ENCODE measurements at regions not wholly inside any gene's neighbourhood (a gene's known extent, or its start where the extent isn't known, plus 50 kb on each side); places are given as distances from the start of the nearest gene placed in this dataset.

GRCh38 chr2:139949242-139949972, 1169.2 kb upstream of the NXPH2 start:
- no peak for DNase-seq (ENCODE audit: low read depth, low spot score)

- DNase-seq (ENCODE audit: low read depth, low spot score): no peak
These were observed 1166.5 kb upstream of the NXPH2 start for GRCh38 chr2:139946690-139947089.

GRCh38 chr2:139940686-139941085, 1160.5 kb upstream of the NXPH2 start:
- no peak for DNase-seq (ENCODE audit: low read depth, low spot score)

GRCh38 chr2:139925903-139926302, 1145.7 kb upstream of the NXPH2 start:
- no peak for DNase-seq (ENCODE audit: low read depth, low spot score)

GRCh38 chr2:139924070-139924469, 1143.9 kb upstream of the NXPH2 start:
- DNase-seq (ENCODE audit: low read depth, low spot score): no peak

- DNase-seq (ENCODE audit: low read depth, low spot score): no peak
These were observed 1138.8 kb upstream of the NXPH2 start for GRCh38 chr2:139918982-139919381.

GRCh38 chr2:139917690-139918384, 1137.6 kb upstream of the NXPH2 start:
- DNase-seq (ENCODE audit: low read depth, low spot score): no peak

GRCh38 chr2:139916822-139917221, 1136.6 kb upstream of the NXPH2 start:
- no peak for DNase-seq (ENCODE audit: low read depth, low spot score)

- DNase-seq (ENCODE audit: low read depth, low spot score): no peak
These were observed 1131.0 kb upstream of the NXPH2 start for GRCh38 chr2:139911160-139911559.

GRCh38 chr2:139909136-139909535, 1128.9 kb upstream of the NXPH2 start:
- no peak for DNase-seq (ENCODE audit: low read depth, low spot score)

- DNase-seq (ENCODE audit: low read depth, low spot score): no peak
These were observed 1125.4 kb upstream of the NXPH2 start for GRCh38 chr2:139905624-139906023.

- DNase-seq (ENCODE audit: low read depth, low spot score): no peak
These were observed 1111.4 kb upstream of the NXPH2 start for GRCh38 chr2:139891636-139892035.

GRCh38 chr2:139885921-139886498, 1105.8 kb upstream of the NXPH2 start:
- DNase-seq (ENCODE audit: low read depth, low spot score): no peak

- no peak for DNase-seq (ENCODE audit: low read depth, low spot score)
These were observed 1096.8 kb upstream of the NXPH2 start for GRCh38 chr2:139876964-139877363.

- DNase-seq (ENCODE audit: low read depth, low spot score): no peak
These were observed 1096.1 kb upstream of the NXPH2 start for GRCh38 chr2:139876321-139876720.

GRCh38 chr2:139872503-139872902, 1092.3 kb upstream of the NXPH2 start:
- no peak for DNase-seq (ENCODE audit: low read depth, low spot score)

- DNase-seq (ENCODE audit: low read depth, low spot score): no peak
These were observed 1091.8 kb upstream of the NXPH2 start for GRCh38 chr2:139872032-139872431.

GRCh38 chr2:139867601-139868226, 1087.5 kb upstream of the NXPH2 start:
- no peak for DNase-seq (ENCODE audit: low read depth, low spot score)

GRCh38 chr2:139864821-139865302, 1084.7 kb upstream of the NXPH2 start:
- no peak for DNase-seq (ENCODE audit: low read depth, low spot score)

GRCh38 chr2:139854769-139855483, 1074.7 kb upstream of the NXPH2 start:
- DNase-seq (ENCODE audit: low read depth, low spot score): no peak

- no peak for DNase-seq (ENCODE audit: low read depth, low spot score)
These were observed 1070.2 kb upstream of the NXPH2 start for GRCh38 chr2:139850254-139850890.
